Stimulated activated CD4-positive, alpha-beta T cell treated with anti-CD3 and anti-CD28 coated beads, Interleukin-1b, Interleukin-23, amount 100 ng/mL, for 4 hours (primary cell): ENCODE measurements at regions not wholly inside any gene's neighbourhood (a gene's known extent, or its start where the extent isn't known, plus 50 kb on each side); places are given as distances from the start of the nearest gene placed in this dataset.

Experiments used
- DNase-seq, 2 donors: peaks; one replicate each; pipeline ENCODE4 v3.0.0-alpha.2; 2020; ENCODE audit warnings: low read depth in 2 of 2

DNA sequence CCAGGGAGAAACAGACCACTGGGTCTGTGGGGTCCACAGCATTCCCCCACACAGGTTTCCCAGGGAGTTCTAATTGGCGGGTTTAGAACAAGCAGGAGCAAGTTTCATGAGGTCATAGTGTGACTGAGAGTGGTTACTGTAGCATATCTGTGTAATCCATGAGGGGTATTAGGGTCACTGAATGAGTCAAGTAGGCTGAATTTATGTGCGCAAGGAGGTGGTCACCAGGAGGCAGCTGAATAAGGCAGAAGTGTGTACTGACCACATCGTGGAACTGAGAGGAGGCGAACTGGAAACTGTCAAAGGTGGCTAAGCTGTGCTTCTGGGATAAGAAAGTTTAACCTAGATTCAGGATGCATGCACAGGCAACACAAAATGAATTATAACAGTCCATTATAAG is 876.0 kb downstream of the METTL15 start:
- DNase-seq: no peak

DNA sequence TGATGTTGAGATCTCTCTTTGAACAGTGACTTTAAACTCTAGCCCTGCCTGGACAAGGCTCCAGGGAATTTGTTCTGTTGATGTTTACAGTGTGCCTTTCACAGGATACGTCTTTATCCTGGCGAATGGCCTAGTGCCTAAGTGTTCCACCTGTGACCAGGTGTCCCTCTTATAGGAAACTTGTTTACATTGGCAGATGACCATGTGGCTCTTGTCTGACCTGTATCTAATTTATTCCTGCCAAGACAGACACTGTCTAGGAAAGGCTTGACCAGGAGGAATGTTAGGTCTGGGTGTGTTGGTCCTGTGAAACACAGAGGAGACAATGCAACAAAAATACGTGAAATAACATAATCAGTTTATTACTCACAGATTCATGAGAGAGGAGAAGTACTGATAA is 875.6 kb downstream of the METTL15 start:
- DNase-seq: no peak

DNA sequence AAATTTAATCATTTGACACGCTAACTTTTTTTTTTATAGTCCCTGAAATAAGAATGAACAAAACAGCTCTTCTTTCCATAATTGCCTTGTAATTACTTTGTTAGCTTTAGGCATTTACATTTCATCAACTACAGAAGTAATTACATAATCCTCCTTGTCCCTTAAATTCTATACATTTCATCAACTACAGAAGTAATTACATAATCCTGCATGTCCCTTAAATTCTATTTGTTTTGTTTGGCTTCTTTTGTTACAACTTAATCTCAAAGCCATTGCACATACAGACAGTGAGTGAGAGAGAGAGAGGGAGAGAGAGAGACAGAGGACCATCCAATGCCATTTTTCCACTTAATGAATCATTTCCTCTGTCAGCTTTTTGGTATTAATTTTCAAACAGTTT is 873.2 kb downstream of the METTL15 start:
- no peak for DNase-seq

- DNase-seq: no peak
Observed at GRCh38 chr11:28976801-28977145, 868.6 kb downstream of the METTL15 start.

DNA sequence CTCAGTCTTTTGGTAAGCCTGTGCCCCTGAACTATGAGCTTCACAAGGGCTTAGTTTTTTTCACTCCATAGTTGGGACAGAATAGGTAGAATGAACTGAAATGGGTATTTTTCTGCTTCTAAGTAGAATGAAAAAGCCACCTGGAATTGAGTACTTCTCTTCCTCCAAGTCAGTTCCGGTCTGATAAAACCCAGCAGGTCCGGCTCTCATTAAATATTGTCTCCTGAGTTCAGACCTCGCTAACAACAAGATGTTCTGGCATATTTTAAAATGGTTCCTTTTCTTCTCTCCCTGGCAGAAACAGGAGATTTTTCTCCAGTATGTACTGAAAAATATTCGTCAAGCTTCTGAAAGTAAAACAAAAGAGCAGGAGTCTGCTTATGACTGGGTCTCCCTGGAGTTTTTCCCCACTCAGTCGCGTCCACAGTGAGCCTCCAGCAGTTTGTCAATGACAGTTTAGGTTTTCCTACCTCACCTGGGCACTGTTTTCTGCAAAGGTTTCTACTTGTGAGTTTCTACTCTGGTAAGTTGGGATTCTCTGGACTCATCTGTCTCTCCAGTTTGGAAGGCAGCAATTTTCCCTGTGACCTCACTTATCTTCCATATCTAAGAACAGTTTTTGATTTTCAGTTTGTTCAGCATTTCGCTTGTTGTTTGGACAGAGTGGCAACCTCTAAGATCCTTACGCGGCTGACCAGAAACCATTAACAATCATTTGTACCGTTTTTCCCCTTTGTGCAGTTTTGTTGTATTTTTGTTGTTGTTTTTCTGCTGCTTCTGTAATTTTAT is 868.0 kb downstream of the METTL15 start:
- DNase-seq: no peak

DNA sequence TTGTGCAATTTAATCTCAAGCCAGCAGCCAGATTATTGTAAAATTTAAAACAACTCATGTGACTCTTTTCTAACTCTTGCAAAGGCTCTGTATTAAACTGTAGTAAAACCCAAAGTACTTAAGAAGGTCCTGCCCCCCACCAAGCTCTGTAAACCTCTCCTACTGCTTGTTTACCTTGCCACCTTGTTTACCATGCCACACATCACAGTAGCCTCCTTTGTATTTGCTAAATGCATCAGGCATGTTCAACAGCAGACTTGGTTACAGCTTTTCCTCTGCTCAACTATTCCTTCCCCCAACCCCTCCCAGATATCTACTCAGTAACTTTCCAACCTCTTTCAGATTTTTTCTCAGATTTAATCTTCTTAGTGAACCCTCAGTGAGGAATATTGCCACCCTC is 861.6 kb downstream of the METTL15 start:
- DNase-seq: no peak

DNA sequence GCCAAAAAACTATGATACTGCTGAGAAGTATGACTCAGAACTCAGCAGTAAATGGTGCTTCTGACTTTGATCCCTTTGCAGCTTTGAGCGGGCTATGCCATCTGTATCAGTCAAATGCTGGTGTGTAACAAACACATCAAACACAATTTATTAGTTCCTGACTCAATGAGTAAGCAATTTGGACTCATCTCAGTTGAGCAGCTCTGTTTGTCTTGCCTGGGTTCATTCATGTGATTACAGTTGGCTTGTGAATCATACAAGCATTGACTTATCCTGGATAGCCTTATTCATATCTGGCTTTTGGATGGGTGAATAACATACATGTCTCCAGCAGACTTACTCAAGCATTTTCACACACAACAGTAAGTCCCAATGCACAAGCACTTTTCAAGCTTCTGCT is 858.8 kb downstream of the METTL15 start:
- no peak for DNase-seq

- no peak for DNase-seq
Observed at GRCh38 chr11:28965819-28966218, 857.6 kb downstream of the METTL15 start.

GRCh38 chr11:28964811-28965210 is 856.6 kb downstream of the METTL15 start:
- no peak for DNase-seq

GRCh38 chr11:28963187-28963586 is 855.0 kb downstream of the METTL15 start:
- no peak for DNase-seq

DNA sequence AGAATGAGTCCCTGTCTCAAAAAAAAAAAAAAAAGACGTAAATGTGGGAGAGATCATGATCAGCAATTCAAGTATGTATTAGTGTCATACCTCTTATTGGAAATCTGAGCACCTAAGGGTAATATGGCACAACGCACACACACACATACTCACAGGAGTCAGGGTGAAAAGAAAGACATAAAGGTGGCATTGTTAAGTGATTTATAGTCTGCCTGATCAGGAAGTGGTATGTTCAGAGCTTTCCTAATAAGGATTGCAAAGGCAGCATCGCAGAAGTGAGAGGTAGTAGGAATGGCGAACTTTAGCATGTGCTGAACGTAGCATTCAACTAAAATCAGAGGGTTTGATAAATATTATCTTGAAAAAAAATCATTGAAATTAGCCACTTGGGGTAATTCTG is 854.3 kb downstream of the METTL15 start:
- no peak for DNase-seq

DNA sequence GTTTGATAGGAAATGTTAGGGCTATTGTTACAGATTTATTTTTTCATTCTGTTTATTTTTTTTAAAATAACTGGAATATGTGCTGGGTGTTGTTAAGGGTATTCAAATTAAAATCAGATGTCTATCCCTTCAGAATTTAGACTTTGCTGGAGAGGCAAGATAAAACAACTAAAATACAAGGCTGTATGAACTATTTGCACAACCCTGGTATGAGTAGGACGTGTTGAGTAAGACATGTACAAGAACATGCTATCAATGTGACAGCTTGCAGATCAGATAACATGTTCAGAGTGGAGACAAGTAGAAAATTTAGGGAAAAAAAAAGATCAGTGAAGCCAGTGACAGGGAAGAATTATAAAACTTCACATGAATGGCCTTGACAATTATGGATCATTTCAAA is 853.5 kb downstream of the METTL15 start:
- DNase-seq: no peak

GRCh38 chr11:28956446-28956845 is 848.3 kb downstream of the METTL15 start:
- no peak for DNase-seq

DNA sequence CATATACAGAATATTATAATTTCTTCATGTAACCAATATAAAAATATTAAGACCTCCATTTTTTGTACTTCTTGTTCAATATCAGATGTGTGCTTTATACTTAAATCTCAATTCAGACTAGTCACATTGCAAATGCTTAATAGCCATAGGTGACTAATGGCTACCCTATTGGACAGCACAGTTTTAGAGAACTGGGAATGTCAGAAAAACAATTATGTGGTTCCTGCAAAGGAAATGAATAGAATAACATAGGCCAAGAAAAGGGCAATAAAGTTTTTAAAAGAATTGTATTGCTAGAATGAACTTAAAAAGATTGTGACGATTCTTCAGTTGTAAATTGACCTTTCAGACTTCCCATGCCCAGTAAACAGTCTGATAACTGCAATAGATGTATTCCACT is 843.0 kb downstream of the METTL15 start:
- DNase-seq: no peak

DNA sequence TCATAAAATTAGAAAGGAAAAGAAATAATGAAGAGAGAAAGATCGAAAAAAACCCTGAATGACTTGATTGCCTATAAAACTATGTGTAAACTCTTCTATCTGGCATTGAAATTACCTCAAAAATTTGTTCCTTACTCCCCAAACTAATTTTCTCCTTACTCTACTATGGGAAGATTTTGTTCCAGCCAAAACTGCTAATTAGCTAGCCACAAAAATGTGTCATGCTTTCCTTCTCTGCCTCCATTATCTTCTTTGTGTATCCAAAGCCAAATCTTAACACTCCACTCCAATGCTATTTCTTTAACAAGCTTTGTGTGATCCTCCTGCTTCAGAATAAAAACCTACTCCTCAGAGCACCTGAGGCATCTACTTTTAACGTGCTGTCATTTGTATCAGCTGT is 831.2 kb downstream of the METTL15 start:
- no peak for DNase-seq

DNA sequence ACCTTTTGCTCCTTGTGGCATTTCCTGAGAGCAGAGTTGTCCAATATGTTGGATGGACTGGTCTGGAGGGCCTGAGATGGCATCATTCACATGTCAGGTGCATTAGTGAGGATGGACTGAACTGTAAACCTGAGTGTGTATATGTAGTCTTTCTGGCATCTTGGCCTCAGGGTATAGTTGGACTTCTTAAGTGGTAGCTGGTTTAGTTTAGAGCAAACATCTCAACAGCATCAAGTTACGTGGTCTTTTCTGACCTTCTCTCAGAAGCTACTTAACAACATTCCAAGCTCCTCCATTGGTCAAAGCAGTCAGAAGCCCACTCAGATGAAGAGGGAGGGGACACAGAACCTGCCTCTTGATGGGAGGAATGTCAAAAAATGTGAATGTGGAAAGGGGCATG is 829.9 kb downstream of the METTL15 start:
- DNase-seq: no peak

DNA sequence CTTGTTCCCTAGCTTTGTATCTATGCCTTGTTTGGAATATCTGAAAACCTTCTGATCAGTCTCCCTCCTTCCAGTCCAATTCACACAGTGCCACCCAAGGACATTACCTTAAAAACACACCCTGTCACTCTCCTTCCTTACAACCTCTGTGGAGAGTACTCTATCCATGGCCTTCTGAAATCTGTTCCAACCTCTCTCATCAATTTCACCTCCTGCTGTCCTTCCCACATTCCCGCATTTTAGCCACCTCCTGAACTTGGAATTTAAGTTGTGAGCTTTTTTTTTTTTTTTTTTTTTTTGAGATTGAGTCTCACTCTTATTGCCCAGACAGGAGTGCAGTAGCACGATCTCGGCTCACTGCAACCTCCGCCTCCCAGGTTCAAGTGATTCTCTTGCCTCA is 824.8 kb downstream of the METTL15 start:
- no peak for DNase-seq

GRCh38 chr11:28924004-28924403 is 815.8 kb downstream of the METTL15 start:
- DNase-seq: no peak

DNA sequence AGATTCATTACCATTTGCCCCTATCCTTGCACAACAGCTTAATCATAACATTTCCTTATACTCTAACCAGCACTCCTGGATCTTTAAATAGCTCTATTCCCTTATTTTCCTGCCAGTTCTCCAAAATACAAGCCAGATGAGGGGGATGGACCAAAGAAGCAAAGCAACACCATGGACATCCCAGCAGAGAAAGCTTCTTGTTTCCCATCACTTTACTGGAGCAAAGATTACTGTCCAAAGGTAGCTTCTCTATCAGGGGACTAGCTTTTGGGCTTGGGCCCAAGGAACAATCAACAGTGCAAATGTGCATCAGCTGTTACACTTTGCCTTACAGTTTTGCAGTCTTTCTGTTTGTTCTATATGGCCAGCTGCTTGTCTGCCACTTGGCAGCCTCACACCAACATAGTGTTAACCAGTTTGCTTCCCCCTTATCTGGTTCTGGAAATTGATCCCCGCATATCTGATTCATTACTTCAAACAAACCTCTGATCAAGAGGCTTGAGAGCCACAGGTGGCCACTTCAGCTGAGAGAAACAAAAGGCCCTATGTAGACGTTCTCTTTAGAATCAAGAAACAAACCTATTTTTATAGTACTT is 814.3 kb downstream of the METTL15 start:
- DNase-seq: no peak

- DNase-seq: no peak
Observed at GRCh38 chr11:28919194-28919593, 811.0 kb downstream of the METTL15 start.

- DNase-seq: no peak
Observed at GRCh38 chr11:28913883-28914282, 805.7 kb downstream of the METTL15 start.

- DNase-seq: no peak
Observed at GRCh38 chr11:28911829-28912228, 803.6 kb downstream of the METTL15 start.

- DNase-seq: no peak
Observed at GRCh38 chr11:28910926-28911325, 802.7 kb downstream of the METTL15 start.

- no peak for DNase-seq
Observed at GRCh38 chr11:28903716-28904115, 795.5 kb downstream of the METTL15 start.
